ENCODE measurements at regions not wholly inside any gene's neighbourhood (a gene's known extent, or its start where the extent isn't known, plus 50 kb on each side); places are given as distances from the start of the nearest gene placed in this dataset.
"Not testable (repeated sequence)": the region's sequence is repeated elsewhere in the genome, so short reads cannot be mapped to it uniquely, and the experiment has no call there.

DNA sequence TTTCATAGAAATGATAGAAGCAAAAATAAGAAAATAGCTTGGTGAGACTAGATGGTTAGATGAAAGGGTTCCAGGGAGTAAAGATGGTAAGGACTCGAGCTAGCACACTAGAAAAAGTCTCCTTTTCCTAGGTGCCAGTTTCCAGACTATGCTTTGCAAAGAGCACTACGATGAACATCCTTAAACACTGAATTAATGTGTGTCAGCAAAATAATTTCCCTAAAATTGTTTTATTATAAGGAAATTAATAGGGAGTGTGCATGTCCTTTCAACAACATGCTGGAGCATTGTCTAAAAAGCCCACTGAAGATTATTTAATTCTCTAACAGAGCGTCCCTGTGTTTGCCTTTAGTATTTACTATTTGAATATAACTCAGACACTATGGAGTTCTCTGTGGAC lies 107.4 kb upstream of the NDUFV2 start:
- no peak for DNase-seq

DNA sequence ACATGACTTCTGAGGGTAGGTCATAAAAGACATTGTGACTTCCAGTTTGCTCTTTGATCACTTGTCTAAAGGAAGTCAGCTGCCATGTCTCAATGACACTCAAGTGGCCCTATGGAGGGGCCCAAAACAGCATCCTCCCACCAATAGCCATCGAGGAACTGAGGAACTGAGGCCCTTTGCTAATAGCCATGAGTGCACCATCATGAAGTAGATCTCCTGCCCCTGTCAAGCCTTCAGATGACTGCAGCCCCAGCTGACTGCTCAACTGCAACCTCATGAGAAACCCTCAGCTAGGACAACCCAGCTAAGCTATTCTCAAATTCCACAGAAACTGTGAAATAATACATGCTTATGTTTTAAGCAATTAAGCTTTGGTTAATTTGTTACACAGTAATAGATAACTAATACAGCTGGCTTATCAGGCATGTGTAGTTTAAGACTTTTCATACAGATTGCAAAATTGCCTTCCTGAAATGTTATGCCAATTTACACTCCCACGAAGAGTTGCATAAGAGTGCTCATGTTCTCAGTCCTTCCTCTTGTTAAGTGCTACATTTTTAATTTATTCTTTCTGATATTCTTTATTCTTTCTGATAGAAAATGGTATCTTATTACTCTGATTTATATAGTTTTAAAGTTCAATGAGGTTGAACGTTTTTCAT lies 105.6 kb upstream of the NDUFV2 start:
- no peak for DNase-seq

DNA sequence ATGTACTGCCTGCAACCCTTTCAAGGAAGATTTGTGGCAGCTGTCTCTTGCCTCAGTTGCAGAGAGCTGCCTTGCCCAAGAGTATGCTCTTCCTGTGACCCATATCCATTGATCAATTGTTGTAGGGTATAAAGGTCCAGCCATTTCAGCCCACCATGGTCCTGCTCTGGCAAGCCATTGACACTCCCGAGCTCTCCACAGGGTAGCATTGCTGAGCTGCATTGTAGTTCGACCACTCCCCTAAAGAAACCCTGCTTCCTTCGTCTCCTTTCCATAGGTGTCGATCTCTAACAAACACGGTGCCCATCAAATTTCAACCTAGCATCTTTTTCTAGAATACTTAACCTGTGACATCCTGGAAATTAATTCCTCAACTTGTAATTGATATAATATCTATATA lies 104.9 kb upstream of the NDUFV2 start:
- DNase-seq: no peak

DNA sequence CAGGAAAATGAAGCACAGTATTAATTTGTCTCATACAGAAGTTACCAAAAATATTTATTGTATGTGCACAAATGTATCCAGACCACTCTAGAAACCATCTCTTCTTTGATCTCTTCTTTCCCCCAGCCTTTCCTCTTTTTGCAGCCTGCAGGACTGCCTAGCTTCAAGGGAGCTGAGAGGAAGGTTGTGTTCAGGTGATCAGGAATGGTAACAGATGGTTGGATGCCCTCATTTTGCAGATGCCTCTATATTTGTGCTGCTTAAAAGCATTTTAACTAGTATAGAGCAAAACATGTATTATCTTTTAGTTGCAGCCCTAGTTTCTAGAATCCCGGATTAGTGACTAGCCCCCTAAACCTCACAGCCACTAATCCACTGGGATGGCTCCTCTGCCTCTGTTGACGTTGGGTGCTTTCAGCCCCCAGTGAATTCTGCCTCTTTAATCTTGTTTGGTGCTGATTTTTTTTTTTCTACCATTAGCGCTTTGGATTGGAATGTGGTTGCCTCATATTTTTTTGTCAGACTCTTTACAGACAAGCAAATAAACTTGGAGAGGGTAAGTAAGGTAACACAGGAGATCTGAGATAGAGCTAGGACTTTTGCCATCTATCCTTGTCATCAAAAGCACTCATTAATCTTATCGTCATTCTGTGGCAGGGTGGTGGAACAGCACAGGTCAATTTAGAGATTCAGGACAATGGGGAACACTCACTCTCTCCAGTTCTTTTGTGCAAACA lies 103.8 kb upstream of the NDUFV2 start:
- no peak for DNase-seq

DNA sequence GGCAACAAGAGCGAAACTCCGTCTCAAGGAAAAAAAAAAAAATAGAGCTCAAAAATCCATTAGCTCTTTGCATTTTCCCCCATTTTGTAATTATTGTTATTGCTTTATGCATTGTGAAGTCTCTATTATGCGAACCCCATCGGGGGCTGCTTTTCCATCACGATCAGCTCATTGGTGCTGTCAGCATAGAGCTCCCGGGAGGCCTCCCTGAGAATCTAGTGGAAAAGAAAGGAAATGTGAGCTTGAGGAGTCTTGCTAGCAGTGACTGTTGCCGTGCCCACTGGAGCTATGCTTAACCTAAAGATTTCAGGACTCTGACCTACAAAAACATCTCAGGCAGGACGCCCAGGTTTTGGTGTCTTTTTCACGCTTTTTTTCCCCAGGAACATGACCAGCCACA lies 102.6 kb upstream of the NDUFV2 start:
- DNase-seq: no peak

DNA sequence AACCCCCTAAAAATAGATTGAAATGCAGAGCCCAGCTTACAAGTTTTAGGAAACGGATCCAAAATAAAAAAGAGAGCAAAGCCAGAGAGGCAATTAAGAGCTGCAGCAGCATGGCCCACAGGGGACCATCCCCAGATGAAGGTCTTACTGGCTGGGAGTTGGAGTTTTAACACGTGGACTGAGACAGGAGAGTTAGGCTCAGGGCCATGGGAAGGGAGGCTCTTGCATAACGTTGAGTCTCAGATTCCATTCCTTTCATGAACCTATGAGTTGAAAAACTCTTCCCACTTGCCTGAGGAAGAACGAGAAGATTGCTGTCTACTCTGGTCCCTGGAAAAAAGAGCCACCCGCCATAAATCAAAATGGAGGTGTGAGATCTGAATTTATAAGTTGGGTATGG lies 101.8 kb upstream of the NDUFV2 start:
- no peak for DNase-seq

DNA sequence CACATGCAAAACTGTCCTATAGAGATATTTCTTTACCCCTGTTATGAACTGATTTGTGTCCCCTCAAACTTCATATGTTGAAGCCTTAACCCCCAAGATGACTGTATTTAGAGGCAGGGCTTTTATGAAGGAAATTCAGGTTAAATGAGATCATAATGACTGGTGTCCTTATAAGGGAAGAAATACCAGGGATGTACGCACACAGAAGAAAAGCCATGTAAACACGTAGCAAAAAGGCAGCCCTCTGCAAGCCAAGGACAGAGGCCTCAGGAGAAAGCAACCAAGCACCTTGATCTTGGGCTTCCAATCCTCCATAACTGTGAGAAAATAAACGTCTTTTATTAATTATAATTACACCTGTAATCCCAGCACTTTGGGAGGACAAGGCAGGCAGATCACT lies 101.3 kb upstream of the NDUFV2 start:
- DNase-seq: no peak

DNA sequence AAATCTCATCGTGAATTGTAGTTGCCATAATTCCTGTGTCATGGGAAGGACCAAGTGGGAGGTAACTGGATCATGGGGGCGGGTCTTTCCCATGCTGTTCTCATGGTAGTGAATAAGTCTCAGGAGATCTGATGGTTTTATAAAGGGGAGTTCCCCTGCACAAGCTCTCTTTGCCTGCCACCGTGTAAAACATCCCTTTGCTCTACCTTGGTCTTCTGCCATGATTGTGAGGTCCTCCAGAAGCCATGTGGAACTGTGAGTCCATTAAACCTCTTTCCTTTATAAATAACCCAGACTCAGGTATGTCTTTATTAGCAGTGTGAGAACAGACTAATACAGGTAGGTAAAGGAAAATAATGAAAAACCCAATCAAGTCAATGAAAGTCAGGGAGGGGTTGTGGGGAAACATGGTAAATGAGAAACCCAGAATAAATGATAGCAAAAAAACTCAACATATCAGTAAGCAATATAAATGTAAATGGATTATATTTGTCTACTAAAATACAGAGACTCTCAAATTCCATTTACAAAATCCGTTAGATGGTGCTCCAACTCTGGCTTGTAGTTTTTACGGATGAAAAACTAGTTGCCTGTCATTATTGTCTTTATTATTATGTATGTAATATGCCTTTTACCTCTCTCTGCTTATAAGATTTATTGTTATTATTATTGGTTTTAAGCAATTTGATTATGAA lies 98.9 kb upstream of the NDUFV2 start:
- DNase-seq: no peak

DNA sequence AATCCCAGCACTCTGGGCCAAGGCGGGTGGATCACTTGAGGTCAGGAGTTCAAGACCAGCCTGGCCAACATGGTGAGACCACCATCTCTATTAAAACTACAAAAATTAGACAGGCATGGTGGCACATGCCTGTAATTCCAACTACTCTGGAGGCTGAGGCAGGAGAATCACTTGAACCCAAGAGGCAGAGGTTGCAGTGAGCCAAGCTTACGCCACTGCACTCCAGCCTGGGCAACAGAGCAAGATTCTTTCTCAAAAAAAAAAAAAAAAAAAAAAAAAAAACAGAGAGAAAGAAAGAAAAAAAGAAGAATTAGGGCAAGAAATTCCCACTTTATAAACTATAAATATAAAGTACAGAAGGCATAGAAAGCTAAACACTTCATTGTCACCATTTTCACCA lies 98.2 kb upstream of the NDUFV2 start:
- DNase-seq: not testable (repeated sequence)

DNA sequence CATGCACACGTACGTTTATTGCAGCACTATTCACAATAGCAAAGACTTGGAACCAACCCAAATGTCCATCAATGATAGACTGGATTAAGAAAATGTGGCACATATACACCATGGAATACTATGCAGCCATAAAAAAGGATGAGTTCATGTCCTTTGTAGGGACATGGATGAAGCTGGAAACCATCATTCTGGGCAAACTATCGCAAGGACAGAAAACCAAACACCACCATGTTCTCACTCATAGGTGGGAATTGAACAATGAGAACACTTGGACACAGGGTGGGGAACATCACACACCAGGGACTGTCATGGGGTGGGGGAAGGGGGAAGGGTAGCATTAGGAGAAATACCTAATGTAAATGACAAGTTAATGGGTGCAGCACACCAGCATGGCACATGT lies 94.8 kb upstream of the NDUFV2 start:
- DNase-seq: not testable (repeated sequence)

DNA sequence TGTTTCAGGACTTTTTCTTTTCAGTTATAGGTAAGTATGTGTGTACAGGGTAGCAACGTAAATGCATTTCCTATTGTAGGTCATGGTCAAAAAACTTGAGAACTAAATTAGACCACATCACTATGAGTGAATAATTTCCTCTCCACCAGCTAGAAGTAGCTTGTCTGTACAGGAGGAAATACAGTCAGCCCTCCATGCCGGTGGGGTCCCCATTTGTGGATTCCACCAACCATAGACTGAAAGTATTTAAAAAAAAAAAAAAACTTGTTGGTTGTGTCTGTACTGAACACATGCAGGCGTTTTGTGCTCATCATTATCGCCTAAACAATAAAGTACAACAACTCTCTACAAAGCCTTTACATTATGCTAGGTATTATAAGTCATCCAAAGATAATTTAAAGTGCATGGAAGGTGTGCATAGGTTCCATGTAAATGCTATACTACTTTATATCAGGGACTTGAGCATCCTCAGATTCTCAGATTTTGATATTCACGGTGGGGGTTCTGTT lies 94.2 kb upstream of the NDUFV2 start:
- no peak for DNase-seq

DNA sequence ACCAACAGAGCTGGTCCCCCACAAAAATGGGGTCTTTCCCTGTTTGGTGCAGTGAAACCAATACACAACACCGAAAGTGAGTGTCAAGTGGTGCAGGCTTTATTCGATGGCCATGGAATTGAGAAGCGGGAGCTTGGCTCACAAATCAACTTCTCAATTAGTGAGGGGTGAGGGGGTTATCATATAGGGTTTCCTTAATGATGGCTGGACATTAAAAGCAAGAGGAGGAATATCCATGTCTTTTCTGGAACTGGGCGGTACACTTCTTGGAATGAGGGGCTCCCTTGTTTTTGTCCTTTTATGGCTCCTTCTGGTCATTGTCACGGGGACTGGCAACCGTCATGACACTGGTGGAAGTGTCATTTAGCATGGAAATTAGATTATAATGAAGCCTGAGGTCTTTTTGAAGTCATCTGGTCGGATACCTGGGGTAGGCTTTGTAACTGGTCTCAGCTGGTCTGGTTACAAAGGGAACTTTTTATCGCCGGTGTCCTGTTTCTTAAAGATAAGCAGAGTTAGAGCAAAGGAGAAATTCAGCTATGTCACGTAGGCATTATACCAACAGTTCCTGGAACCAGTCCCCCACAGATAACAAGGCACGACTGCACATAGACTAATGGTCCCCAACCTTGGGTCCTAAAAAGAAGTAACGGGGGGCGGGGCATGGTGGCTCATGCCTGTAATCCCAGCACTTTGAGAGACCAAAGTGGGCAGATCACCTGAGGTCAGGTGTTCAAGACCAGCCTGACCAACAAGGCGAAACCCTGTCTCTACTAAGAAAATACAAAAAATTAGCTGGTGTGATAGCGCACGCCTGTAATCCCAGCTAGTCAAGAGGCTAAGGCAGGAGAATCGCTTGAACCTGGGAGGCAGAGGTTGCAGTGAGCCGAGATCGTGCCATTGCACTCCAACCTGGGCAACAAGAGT lies 93.5 kb upstream of the NDUFV2 start:
- DNase-seq: no peak

DNA sequence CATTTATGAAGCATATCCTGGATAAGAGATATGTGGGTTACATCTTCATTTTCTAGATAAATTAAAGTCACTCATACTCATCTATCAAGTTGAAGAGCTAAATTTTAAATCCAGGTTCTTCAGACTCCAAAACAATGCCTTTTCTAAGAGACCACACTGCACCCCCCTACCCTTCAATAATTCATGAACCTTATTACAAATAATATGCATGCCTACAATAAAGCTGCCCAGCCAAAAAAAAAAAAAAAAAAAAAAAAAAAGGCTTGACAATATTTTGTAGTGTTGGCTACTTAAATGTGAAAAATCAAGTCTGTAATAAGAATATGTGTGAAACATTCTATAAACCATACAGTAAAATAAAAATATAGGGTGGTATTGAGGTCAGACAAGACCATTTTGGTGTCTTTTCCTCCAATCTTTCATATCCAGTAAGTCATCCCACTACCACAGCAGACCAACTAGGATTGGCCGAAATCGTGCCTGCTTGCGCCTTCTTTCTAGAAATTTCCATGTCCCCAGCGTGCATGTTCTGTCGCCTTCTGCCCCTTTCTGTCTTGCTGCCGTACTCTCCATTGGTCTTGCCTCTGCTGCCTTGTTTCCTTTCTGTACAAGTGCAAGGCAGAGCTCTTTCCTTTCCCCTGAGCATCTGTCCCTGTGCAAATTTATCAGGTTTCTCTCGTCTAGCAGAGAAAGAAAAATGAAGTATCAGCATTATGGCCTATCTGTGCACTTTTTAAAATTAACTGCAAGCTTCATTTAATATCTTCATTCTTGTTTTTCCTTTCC lies 92.6 kb upstream of the NDUFV2 start:
- no peak for DNase-seq

DNA sequence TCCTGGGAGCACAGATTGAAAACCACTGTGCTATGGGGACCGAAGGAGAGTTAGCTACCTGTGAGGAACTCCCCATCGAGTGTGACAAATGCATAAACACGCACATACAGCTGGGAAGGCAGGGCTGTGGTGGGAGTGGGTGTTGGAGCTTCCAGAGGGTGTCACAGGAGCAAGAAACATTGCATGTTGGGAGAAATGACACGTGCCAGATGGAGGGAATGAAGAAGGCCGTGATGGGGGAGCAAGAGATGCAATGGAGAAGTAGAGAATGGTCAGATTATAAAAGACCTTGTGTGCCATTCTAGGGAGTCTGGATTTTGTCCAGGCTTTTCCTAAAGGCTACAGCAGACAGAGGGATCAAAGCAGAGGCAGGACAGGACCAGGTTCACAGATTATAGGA lies 91.1 kb upstream of the NDUFV2 start:
- DNase-seq: no peak

DNA sequence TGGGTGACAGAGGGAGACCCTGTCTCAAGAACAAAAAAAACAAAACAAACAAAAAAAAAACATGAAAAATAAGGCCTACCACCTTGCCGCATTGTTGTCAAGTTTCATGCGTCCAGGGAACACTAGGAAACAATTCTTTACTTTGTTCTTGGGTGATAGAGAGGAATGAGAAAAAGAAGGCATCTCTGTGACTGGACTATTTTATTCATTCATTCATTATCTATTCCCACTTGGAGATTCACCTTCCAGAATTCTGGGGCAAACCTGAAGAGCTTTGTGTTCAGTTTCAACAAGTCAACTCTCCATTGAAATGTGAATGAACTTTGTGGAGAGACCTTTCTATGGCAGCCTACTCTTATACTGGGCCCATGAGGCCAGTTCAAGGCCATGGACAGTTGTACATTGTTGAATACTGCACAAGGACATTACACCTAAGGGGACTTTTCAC lies 88.5 kb upstream of the NDUFV2 start:
- DNase-seq: no peak

DNA sequence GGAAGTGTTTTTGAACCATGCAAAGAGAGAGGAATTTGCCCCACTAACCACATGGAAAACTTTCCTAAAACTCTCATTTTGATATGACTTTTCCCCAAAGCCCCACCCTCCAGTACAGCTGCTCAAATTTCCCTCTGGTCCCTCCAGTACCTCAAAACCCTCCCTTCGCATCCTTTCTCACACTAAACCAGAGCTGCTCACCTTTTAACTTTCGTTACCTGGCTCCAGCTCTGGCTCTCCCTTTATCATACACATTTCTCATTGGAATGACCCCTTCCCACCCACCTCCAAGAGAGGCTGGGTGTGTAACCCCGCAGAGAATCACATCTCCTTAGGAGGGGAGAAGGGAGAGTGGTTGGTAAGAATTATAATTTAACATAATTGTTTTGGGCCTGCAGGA lies 86.8 kb upstream of the NDUFV2 start:
- DNase-seq: no peak

DNA sequence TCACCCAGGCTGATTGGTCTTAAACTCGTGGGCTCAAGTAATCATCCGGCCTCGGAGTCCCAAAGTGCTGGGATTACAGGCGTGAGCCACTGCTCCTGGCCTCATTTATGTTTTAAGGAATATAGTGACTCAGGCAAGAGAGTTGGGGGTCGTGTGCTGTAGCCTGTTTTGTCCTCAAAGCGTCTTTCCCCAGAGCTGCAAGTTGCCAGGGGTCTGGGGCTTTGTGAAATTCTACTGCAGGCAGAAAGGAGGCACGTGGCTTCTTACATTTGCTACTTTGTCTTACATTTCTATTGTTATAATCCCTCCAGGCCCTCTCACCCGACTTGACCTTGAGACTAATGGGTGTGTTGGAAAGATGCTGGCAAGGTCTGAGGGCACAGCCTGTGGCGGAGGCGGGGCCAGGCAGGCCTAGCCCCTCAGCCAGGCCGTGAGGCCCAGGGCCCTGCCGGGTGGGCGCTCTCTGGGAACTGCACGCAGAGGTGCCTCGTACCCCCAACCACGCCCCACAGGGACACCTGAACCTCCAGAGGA lies 85.8 kb upstream of the NDUFV2 start:
- no peak for DNase-seq

DNA sequence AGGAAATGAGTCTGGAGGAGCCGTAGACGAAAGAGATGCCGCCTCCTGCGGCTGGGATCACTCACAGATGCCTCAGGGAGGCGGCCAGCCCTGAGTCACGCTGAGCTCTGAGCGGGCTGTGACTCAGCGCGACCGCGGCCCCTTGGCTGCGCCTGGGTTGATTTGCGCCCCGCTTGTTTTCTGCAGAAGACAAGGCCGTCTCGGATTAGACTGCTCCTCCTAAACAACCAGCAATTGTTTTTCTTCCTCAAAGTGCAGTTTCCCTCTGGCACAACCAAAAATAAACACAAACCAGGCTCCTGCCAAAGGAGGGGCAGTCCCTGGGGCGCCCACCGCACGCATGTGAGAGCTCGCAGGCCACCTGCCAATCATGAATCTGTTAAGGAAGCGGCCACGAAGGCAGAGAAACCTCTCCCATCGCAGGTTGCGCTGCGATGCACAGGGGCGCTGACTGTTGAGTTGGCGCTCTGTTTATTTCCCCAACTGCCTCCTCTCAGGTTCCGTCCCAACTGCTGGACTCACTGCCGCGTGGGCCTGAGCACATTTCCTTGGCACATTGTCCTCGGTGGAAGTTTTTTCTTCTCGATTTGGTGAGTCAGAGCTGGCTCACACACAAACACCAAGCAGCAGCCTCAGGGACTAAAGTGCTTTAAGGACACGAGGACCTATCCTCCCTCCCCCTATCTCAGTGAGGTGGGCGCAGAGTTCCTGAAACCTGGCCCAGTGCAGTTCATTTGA lies 85.2 kb upstream of the NDUFV2 start:
- no peak for DNase-seq

DNA sequence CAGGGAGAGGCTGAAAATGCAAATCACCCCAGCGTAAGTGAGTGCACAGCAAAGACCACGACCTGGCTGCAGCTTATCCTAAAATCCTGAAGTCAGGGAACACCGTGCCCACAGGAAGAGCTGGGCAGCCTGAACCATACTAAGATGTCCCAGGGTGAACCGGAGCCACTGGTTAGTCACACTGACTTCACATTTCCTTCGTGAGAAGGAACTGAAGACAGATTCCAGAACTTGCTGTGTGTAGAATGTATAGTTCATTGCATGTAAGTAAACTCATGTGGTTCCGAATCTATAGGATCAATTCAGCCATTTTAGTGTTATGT lies 84.6 kb upstream of the NDUFV2 start:
- no peak for DNase-seq

DNA sequence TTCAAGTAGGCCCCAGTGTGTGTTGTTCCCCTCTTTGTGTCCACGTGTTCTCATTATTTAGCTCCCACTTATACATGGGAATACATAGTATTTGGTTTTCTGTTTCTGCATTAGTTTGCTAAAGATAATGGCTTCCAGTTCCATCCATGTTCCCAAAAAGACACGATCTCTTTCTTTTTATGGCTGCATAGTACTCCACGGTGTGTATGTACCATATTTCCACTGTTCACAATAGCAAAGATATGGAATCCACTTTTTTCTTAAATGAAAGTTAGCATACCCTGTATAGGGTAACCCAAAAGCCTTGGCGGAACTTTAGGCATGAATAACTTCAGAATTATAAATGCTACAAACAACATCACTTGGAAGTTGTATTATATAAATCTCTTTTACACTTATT lies 83.4 kb upstream of the NDUFV2 start:
- no peak for DNase-seq

DNA sequence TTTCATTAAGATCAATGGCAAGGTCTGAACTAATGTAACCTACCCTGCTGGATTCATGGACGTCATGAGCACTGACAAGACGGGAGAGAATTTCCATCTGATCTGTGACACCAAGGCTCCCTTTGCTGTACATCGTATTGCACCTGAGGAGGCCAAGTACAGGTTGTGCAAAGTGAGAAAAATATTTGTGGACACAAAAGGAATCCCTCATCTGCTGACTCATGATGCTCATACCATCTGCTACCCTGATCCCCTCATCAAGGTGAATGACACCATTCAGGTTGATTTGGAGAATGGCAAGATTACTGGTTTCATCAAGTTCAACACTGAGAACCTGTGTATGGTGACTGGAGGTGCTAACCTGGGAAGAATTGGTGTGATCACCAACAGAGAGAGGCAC lies 82.3 kb upstream of the NDUFV2 start:
- peak; percentile 51 for DNase-seq

Measured in DMS53 (cell line).